Stimulated activated CD8-positive, alpha-beta memory T cell treated with anti-CD3 and anti-CD28 coated beads, Interleukin-7, amount 100 ng/mL, for 4 hours (primary cell): ENCODE measurements at regions not wholly inside any gene's neighbourhood (a gene's known extent, or its start where the extent isn't known, plus 50 kb on each side); places are given as distances from the start of the nearest gene placed in this dataset.

Experiments used
- DNase-seq, 2 donors: peaks; one replicate each; pipeline ENCODE4 v3.0.0-alpha.2; 2020; ENCODE audit warnings: low read depth in 2 of 2

GRCh38 chr4:3704669-3705068, 61.5 kb upstream of the ADRA2C start:
- DNase-seq = no peak

- no peak for DNase-seq
Observed at GRCh38 chr4:3703677-3704521, 62.3 kb upstream of the ADRA2C start.

- no peak for DNase-seq
Observed at GRCh38 chr4:3703343-3703676, 62.9 kb upstream of the ADRA2C start.

GRCh38 chr4:3702561-3703221, 63.5 kb upstream of the ADRA2C start:
- DNase-seq = no peak

GRCh38 chr4:3701736-3702560, 64.2 kb upstream of the ADRA2C start:
- no peak for DNase-seq

GRCh38 chr4:3701271-3701734, 64.9 kb upstream of the ADRA2C start:
- DNase-seq = no peak

- DNase-seq = no peak
Observed at GRCh38 chr4:3700736-3701135, 65.4 kb upstream of the ADRA2C start.

GRCh38 chr4:3700223-3700622, 66.0 kb upstream of the ADRA2C start:
- DNase-seq = no peak

GRCh38 chr4:3699678-3700077, 66.5 kb upstream of the ADRA2C start:
- DNase-seq = no peak

- no peak for DNase-seq
Observed at GRCh38 chr4:3699261-3699660, 66.9 kb upstream of the ADRA2C start.

- DNase-seq = no peak
Observed at GRCh38 chr4:3697033-3697432, 69.2 kb upstream of the ADRA2C start.

GRCh38 chr4:3690551-3691152, 75.5 kb upstream of the ADRA2C start:
- DNase-seq = no peak

GRCh38 chr4:3689576-3690550, 76.3 kb upstream of the ADRA2C start:
- DNase-seq = no peak

- DNase-seq = no peak
Observed at GRCh38 chr4:3689006-3689405, 77.2 kb upstream of the ADRA2C start.

- no peak for DNase-seq
Observed at GRCh38 chr4:3688018-3688998, 77.9 kb upstream of the ADRA2C start.

- DNase-seq = no peak
Observed at GRCh38 chr4:3687538-3687937, 78.6 kb upstream of the ADRA2C start.

- no peak for DNase-seq
Observed at GRCh38 chr4:3686753-3687152, 79.4 kb upstream of the ADRA2C start.

GRCh38 chr4:3685081-3685645, 81.0 kb upstream of the ADRA2C start:
- no peak for DNase-seq

- DNase-seq = no peak
Observed at GRCh38 chr4:3684546-3684945, 81.6 kb upstream of the ADRA2C start.
